AG10803 (cell line): ENCODE measurements at regions not wholly inside any gene's neighbourhood (a gene's known extent, or its start where the extent isn't known, plus 50 kb on each side); places are given as distances from the start of the nearest gene placed in this dataset.

Experiments used
- DNase-seq: peaks from one replicate; pipeline ENCODE4 v3.0.0; 2010; ENCODE audit warnings: low read depth
- H3K4me3 ChIP-seq: 2 replicates; pipeline ENCODE4 v1.5.1; 2011; ENCODE audit warnings: mild to moderate bottlenecking, low read length, control low read depth
- TF ChIP-seq, protein P1 (sequence below): conservative IDR thresholded peaks from 2 replicates; pipeline ENCODE4 v1.5.1; 2011; ENCODE audit warnings: mild to moderate bottlenecking, low read length, control low read depth, inconsistent platforms

DNA sequence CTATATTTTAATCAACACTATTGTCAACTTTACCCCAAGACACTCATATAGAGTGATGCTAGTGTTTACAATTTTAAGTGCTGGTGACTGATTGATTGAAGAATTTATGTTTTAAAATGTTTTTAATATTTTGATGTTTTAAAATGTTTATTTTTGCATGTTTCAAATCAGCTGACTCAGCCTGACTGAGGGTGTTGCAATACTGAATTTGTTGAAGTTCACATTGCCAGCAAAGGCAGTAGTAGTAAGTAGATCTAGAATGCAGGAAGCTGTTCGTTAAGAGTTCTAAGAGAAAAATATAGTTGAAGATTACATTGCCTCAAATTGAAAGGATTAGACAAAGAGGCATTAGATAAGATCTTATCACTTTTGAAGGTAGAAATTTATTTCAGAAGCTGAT is 977.6 kb downstream of the IGSF11 start:
- H3K4me3 ChIP-seq, result no peak overlapping the region
- TF ChIP-seq, protein P1, sequence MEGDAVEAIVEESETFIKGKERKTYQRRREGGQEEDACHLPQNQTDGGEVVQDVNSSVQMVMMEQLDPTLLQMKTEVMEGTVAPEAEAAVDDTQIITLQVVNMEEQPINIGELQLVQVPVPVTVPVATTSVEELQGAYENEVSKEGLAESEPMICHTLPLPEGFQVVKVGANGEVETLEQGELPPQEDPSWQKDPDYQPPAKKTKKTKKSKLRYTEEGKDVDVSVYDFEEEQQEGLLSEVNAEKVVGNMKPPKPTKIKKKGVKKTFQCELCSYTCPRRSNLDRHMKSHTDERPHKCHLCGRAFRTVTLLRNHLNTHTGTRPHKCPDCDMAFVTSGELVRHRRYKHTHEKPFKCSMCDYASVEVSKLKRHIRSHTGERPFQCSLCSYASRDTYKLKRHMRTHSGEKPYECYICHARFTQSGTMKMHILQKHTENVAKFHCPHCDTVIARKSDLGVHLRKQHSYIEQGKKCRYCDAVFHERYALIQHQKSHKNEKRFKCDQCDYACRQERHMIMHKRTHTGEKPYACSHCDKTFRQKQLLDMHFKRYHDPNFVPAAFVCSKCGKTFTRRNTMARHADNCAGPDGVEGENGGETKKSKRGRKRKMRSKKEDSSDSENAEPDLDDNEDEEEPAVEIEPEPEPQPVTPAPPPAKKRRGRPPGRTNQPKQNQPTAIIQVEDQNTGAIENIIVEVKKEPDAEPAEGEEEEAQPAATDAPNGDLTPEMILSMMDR, result no peak
- DNase-seq, result no peak

DNA sequence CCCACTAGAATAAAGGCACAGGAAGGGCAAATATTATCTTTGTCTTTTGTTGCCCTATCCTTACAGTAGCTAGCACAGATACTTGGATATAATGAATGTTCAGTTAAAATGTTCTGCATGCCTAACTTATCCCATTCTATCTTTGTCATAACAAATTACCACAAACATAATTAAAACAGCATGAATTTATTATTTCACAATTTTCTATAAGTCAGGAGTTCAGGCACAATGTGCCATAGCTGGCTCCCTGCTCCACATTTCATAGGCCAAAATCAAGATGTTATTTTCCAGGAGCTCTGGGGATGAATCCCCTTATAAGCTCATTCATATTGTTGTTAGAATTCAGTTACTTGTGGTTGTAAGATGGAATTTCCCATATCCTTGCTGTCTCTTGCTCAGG is 975.5 kb downstream of the IGSF11 start:
- TF ChIP-seq, protein P1, result no peak
- no peak overlapping the region for H3K4me3 ChIP-seq
- DNase-seq, result no peak

DNA sequence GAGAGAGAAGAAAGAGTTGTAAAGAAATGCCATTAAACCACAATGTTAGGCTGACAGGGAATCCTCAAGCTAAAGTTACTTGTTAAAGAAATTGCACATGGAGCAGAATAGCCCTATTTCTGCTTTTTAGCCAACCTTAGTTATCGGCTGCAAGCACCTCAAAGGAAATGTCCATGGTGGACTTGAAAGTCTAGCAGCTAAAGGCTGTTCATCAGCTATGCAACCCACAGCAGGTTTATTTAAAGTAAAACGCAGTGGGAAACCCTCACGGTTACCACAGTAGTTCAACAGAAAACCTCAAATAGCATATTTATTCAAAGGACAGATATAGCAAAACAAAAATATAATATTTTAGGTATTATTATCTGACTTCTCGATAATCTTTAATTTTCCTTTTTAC is 967.2 kb downstream of the IGSF11 start:
- H3K4me3 ChIP-seq, result no peak overlapping the region
- TF ChIP-seq, protein P1, result no peak
- DNase-seq, result no peak

DNA sequence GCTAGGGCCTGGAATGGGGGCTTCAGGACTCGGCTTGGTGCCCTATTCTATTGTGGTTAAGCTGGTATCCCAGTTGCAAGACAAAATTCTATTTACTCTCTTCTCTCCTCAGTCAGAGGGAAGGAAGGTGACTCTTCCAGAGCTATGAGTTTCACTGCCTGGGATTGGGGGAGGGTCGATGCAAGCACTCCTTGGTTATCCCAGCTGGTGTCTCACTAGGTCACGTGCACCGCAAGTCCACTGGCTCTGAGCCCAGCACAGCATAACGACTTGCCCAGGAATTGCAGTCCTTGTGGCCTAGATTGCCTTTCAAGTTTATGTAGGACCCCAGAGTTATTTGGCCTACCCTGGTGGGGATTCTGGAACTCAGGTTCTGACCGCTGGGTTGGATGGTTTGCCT is 958.8 kb downstream of the IGSF11 start:
- H3K4me3 ChIP-seq, result no peak overlapping the region
- no peak for DNase-seq
- TF ChIP-seq, protein P1, result no peak

DNA sequence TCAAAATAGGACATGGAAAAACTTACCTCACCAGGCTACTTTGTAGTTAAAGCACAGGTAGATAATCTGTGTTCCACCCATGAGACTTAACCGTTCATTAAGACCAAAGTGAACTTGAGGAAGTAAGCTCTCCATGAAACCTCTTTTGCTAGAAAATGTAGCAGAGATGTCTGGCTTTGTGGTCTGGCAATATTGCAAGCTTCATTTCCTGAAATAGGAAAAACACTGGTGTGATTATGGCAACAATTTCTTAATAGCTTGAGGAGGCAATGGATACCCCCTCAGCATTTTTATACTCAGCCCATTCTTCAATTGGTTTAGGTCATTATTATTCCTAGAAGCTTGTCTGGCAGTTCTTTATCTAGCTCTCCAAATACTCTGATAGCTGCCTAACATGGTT is 957.3 kb downstream of the IGSF11 start:
- TF ChIP-seq, protein P1, result no peak
- no peak for DNase-seq
- no peak overlapping the region for H3K4me3 ChIP-seq

DNA sequence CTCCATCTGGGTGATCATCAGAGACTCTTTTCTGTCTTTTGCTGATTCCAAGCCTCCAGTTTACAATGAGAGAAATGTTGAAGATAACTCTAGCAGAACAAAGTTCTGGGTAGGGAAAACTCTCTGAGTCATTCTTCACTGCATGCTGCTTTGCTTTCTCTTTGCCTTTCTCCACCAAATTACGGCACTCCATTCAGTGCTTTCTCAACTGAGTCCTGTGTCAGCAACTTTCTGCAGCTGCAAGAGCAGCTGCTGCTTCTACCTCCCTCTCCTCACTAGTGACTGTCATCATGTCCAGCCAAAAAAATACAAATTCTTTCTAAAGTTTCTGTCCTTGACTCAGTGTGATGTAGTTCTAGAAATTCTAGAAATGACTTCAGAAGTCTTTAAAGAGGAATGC is 953.8 kb downstream of the IGSF11 start:
- H3K4me3 ChIP-seq, result no peak overlapping the region
- TF ChIP-seq, protein P1, result no peak
- DNase-seq, result no peak

DNA sequence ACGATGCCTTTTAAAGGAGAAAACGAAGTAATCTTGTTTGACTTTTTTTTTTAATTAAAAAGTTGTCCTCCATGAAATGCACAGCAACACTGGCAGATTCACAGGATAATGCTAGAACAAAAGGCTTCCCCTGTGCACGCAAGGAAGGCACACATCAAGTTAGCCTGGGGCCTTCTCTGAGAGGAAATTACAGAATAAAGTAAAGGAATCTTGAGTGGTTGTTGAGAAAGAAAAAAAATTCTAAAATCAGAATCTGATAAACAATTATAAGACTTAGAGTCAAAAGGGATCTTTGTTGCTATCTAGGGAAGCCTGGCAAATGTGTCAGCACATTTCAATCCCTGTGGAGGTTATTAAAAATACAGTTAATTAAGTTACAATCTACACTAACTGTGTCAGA is 946.0 kb downstream of the IGSF11 start:
- no peak overlapping the region for H3K4me3 ChIP-seq
- TF ChIP-seq, protein P1, result no peak
- no peak for DNase-seq
